SK-N-MC (cell line): ENCODE measurements at regions not wholly inside any gene's neighbourhood (a gene's known extent, or its start where the extent isn't known, plus 50 kb on each side); places are given as distances from the start of the nearest gene placed in this dataset.

ENCODE experiments used
- DNase-seq: peaks from one replicate; pipeline ENCODE4 v3.0.0-alpha.2; 2011; ENCODE audit warnings: low read depth, low spot score
- H3K27ac ChIP-seq: fragments of 200-600 bp; sonication (generic); 2 replicates; pipeline ENCODE4 v1.5.1; 2016; ENCODE audit warnings: mixed run types
- H3K36me3 ChIP-seq: fragments of 200-600 bp; sonication (generic); 2 replicates; pipeline ENCODE4 v1.6.1; 2017; ENCODE audit warnings: antibody characterized with exemption, low read length, mixed read lengths; ENCODE audit not compliant: insufficient read depth
- H3K4me3 ChIP-seq: fragments of 200-600 bp; sonication (generic); 2 replicates; pipeline ENCODE4 v1.5.1; 2016
- H3K9ac ChIP-seq: fragments of 200-600 bp; sonication (generic); 2 replicates; pipeline ENCODE4 v1.8.0; 2017; ENCODE audit warnings: mixed run types, mixed read lengths; ENCODE audit not compliant: insufficient read length
- H3K9me3 ChIP-seq: fragments of 200-600 bp; sonication (generic); 2 replicates; pipeline ENCODE4 v1.6.1; 2017; ENCODE audit warnings: low read depth, mild to moderate bottlenecking, antibody characterized with exemption, low read length, moderate library complexity, mixed read lengths
- EZH2 ChIP-seq: fragments of 200-600 bp; sonication (generic); IDR thresholded peaks from one replicate; pipeline ENCODE4 v1.6.1; 2017; ENCODE audit warnings: antibody characterized with exemption
- FOXP2 ChIP-seq: optimal IDR thresholded peaks from 2 replicates; pipeline ENCODE3; 2011; ENCODE audit warnings: mild to moderate bottlenecking, moderate library complexity; ENCODE audit not compliant: insufficient read depth; ENCODE audit errors: extremely low read length, control extremely low read depth
- POLR2AphosphoS5 ChIP-seq: IDR thresholded peaks from 2 replicates; pipeline ENCODE4 v1.6.1; 2012; ENCODE audit warnings: mild to moderate bottlenecking, low read depth, low read length, borderline replicate concordance

DNA sequence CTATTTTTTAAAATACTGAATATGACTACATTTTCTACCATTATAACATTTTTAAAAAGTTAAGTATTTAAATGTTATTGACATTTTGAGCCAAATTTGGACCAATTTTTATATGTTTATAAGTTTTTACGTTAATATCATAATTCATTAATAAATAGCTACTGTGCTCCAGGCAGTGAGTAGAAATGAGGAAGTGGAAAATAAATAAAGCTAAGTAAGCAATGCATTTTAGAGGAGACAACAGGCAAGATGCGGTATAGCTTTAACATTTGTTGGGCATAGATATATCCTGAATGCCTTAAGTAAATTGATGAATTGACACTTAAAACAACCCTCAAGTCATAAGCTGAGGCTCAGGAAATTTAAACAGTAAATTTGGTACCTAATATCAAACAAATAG is 474.8 kb downstream of the PCDH10 start:
- no peak for DNase-seq
- H3K9ac ChIP-seq, result no peak overlapping the region
- no peak overlapping the region for H3K4me3 ChIP-seq
- H3K36me3 ChIP-seq, result no peaks in the 10 kb centered on the region
- TF ChIP-seq FOXP2 (no peak), EZH2 (no peak), POLR2AphosphoS5 (no peak)
- no peak overlapping the region for H3K27ac ChIP-seq
- H3K9me3 ChIP-seq, result no peaks in the 10 kb centered on the region

DNA sequence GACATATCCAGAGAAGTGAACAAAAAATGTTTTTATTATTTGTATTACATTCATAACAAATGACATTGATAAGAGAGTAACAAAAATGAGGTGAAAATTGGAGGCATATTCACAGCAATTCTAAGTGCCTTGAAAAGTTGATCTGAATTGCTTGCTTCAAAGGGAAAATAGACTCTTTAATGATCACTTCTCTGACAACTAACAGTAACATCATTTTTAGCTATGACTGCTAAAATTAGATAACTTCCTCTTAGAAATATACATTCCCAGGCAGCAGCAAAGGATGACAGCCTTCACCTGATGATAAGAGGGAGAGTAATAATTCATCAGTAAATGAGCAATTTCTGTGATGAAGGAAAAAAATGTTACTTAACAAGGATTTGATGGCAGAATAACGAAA is 472.5 kb downstream of the PCDH10 start:
- Histone ChIP-seq H3K9me3 (no peaks in the 10 kb centered on the region), H3K4me3 (peak overlapping the region; percentile 66), H3K27ac (peak overlapping the region; percentile 58; the same call in 1 of the 2 replicates), H3K36me3 (no peaks in the 10 kb centered on the region), H3K9ac (no peak overlapping the region)
- TF ChIP-seq FOXP2, result no peak
- DNase-seq, result no peak

DNA sequence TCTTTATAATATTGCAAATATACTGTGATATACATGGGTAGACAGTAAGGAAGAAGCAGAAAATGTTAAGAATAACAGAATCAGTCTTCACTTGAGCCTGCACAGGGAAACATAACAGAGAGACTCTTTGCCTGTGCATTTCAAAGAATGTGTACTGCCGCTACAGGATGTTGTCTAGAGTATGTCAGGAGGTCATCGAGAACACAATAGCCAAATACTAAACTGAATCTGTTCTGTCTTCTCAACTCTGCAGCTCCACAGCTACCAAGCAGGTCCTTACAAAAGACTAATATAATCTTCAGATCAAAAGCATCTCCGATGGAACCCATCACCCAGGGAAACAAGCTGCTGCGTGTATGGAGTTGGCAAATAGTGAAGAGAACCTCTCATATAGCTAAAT is 471.5 kb downstream of the PCDH10 start:
- Histone ChIP-seq H3K9ac (no peak overlapping the region), H3K9me3 (no peaks in the 10 kb centered on the region), H3K4me3 (no peak overlapping the region), H3K27ac (no peak overlapping the region), H3K36me3 (no peaks in the 10 kb centered on the region)
- TF ChIP-seq EZH2 (no peak), FOXP2 (no peak), POLR2AphosphoS5 (no peak)
- DNase-seq, result no peak

DNA sequence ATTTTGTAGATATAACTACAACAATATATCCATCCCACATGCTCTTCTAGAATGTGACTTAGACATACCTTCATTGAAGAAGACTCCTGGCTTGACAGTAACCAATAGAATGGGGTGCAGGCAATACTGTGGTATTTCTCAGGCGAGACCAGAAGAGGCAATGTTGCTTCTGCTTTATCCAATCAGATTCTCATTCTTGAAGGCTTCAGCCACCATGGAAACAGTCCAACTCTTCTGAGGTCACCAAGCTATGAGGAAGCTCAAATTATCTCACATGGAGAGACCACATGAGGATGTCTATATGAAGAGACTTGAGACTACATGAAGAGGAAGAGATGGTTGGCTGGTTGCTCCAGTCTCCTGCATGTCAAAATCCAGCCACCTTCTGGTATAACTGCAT is 469.9 kb downstream of the PCDH10 start:
- no peak overlapping the region for H3K9ac ChIP-seq
- DNase-seq, result no peak
- H3K36me3 ChIP-seq, result no peaks in the 10 kb centered on the region
- no peak overlapping the region for H3K27ac ChIP-seq
- H3K9me3 ChIP-seq, result no peaks in the 10 kb centered on the region
- H3K4me3 ChIP-seq, result no peak overlapping the region
- TF ChIP-seq POLR2AphosphoS5, result no peak
- no peak for TF ChIP-seq FOXP2
- TF ChIP-seq EZH2, result no peak

DNA sequence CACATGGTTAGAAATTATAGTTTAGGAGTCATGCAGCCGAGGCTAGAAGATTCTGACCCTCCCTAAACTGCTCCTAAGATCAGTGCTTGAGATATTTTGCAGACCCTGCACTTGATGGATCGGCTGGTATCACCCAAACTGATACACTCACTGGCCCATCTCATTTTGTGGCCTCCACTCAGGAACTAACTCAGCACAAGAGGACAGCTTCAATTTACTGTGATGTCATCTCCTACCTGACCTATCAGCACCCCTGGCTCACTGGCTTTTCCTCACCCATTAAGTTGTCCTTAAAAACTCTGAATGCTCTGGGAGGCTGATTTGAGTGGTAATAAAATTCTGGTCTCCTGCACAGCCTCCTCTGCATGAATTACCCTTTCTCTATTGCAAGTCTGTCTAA is 450.9 kb downstream of the PCDH10 start:
- DNase-seq, result no peak
- H3K9ac ChIP-seq, result no peak overlapping the region
- H3K27ac ChIP-seq, result no peak overlapping the region
- H3K4me3 ChIP-seq, result no peak overlapping the region
- no peaks in the 10 kb centered on the region for H3K36me3 ChIP-seq
- H3K9me3 ChIP-seq, result no peaks in the 10 kb centered on the region
- no peak for TF ChIP-seq EZH2
- TF ChIP-seq FOXP2, result no peak
- TF ChIP-seq POLR2AphosphoS5, result no peak

DNA sequence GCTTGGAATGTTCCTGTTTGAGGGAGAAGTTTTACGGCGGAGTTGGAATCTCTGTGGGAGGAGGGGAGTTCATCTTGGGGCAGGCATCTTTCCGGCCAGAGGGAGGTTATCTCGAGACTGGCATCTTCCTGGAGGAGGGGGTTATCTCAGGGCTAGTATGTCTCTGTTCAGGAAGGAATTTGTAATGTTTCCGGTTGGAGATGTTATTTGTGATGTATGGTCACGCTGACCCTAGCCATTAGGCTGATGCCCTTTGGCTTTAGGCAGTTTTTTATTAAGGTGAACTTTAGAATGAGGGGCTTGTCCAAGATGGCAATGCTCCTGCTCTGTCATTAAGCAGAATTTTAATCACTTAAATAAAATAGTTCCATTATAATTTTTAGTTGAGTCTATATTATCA is 449.7 kb downstream of the PCDH10 start:
- H3K36me3 ChIP-seq, result no peaks in the 10 kb centered on the region
- TF ChIP-seq FOXP2 (no peak), POLR2AphosphoS5 (no peak), EZH2 (no peak)
- H3K27ac ChIP-seq, result no peak overlapping the region
- H3K9me3 ChIP-seq, result no peaks in the 10 kb centered on the region
- no peak for DNase-seq
- H3K9ac ChIP-seq, result no peak overlapping the region
- H3K4me3 ChIP-seq, result no peak overlapping the region

DNA sequence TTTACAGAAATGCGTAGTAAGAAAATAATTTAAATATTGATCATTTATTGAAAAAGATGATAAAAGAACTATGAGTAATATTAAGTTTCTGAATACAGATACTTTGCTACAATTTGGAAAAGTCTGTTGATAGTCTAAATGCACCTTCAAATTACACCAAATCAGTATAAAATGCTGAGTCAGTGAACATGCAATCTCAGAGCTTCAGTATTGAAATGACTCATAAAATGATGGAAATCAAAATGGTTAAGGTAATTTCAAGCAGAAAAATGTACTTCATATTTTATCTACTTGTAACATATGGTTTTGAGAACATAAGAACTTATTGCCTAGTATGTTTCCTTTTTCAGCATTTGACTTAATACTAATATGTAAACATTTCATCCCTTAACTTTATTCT is 448.2 kb downstream of the PCDH10 start:
- Histone ChIP-seq H3K36me3 (no peaks in the 10 kb centered on the region), H3K9ac (no peak overlapping the region), H3K27ac (no peak overlapping the region), H3K4me3 (no peak overlapping the region), H3K9me3 (no peaks in the 10 kb centered on the region)
- DNase-seq, result no peak
- TF ChIP-seq POLR2AphosphoS5 (no peak), EZH2 (no peak), FOXP2 (no peak)

DNA sequence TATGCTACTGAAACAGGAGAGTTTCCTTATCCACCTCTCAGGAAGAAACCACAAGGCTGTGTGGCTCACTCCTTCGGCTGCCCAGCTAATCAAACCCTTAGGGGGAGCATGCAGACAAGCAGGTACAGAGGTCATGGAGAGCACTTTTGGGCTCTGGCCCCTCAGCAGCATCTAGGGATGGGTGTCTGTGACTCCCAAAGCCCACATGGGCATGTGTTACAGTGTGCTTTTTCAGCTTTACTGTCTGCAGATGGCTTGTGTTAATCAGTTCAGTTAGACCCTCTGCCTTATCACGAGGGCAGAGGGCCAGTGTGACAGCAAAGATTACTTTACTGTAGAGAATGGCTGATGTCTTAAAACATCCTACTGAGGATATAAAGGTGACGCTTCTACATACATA is 447.4 kb downstream of the PCDH10 start:
- Histone ChIP-seq H3K36me3 (no peaks in the 10 kb centered on the region), H3K4me3 (no peak overlapping the region), H3K27ac (no peak overlapping the region), H3K9ac (no peak overlapping the region), H3K9me3 (no peaks in the 10 kb centered on the region)
- TF ChIP-seq FOXP2 (no peak), EZH2 (no peak), POLR2AphosphoS5 (no peak)
- no peak for DNase-seq

DNA sequence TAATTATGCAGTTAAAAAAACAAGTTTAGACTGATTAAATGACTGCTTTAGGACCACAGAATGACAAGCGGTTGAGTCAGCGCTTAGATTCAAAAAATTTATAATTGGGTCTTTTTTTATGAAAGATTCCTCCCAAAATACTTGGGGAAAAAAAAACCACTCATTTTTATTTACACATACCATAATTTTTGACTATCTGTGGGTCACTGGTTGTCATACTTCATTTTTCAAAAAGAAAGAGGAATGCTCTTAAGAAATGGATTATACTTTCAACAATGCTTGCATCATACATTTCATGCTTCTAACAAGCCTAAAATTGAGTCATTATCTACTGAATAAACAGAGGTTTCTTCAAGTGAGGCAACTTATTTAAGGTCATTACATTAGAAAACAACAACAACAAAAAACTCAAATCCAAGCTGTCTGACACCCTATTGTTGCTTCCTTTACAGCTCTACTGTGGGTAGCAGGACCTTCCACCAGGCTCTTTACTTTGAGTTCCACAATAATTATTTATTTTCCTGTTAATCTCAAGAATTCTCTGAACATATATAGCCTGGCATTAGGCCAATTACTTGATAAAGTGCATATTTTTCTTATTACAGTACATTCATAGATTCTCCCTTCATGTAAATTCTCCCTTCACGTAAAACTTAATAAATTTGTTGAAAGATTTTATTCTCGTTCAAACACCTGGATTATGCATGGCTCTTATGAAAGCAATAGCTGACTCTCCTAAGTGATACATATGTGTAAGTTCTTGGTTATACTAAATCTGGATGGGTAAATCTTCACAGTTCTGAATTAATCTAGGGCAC is 445.5 kb downstream of the PCDH10 start:
- peak overlapping the region; percentile 24; the same call in 1 of the 2 replicates for H3K4me3 ChIP-seq
- TF ChIP-seq POLR2AphosphoS5 (no peak), EZH2 (no peak), FOXP2 (no peak)
- no peaks in the 10 kb centered on the region for H3K9me3 ChIP-seq
- peak; percentile 52 for DNase-seq
- no peak overlapping the region for H3K9ac ChIP-seq
- no peaks in the 10 kb centered on the region for H3K36me3 ChIP-seq
- peak overlapping the region; percentile 47; the same call in 1 of the 2 replicates for H3K27ac ChIP-seq
